Muscle layer of colon (tissue), 2 donors: ENCODE measurements at regions not wholly inside any gene's neighbourhood (a gene's known extent, or its start where the extent isn't known, plus 50 kb on each side); places are given as distances from the start of the nearest gene placed in this dataset.
A peak's percentile ranks its signal among the peaks of the same experiment; 100 is the strongest.

ENCODE experiments used
- H3K27ac ChIP-seq: one replicate; pipeline ENCODE4 v1.7.0; 2013; ENCODE audit warnings: low read depth, mild to moderate bottlenecking, low read length, moderate library complexity
- H3K27me3 ChIP-seq, 2 donors: one replicate each; pipeline ENCODE4 v1.7.0; 2013; ENCODE audit warnings: low read length in 2 of 2, mild to moderate bottlenecking in 2 of 2; ENCODE audit not compliant: insufficient read depth in 2 of 2, control insufficient read depth in 1 of 2
- H3K36me3 ChIP-seq: one replicate; pipeline ENCODE4 v1.7.0; 2013; ENCODE audit warnings: mild to moderate bottlenecking, low read length; ENCODE audit not compliant: insufficient read depth
- H3K4me1 ChIP-seq: one replicate; pipeline ENCODE4 v1.7.0; 2013; ENCODE audit warnings: mild to moderate bottlenecking, low read length; ENCODE audit not compliant: insufficient read depth
- H3K4me3 ChIP-seq, 2 donors: one replicate each; pipeline ENCODE4 v1.7.0; 2013; ENCODE audit warnings: low read length in 2 of 2, low read depth in 1 of 2, mild to moderate bottlenecking in 1 of 2, moderate library complexity in 1 of 2
- H3K9ac ChIP-seq: one replicate; pipeline ENCODE4 v1.7.0; 2013; ENCODE audit warnings: low read length
- H3K9me3 ChIP-seq: one replicate; pipeline ENCODE4 v1.7.0; 2013; ENCODE audit warnings: mild to moderate bottlenecking, low read length
- donor health status: abdominal sarcoma.
- donor health status: Adenocarcinoma of cecum.

GRCh38 chr21:27739187-27739586 lies 772.3 kb upstream of the ADAMTS5 start:
- Histone ChIP-seq H3K9ac (no peak overlapping the region), H3K27ac (no peak overlapping the region), H3K9me3 (no peaks in the 10 kb centered on the region), H3K27me3 (no peaks in the 10 kb centered on the region), H3K36me3 (no peaks in the 10 kb centered on the region), H3K4me3 (no peak overlapping the region), H3K4me1 (peaks cover 5% of the 10 kb centered on the region)

DNA sequence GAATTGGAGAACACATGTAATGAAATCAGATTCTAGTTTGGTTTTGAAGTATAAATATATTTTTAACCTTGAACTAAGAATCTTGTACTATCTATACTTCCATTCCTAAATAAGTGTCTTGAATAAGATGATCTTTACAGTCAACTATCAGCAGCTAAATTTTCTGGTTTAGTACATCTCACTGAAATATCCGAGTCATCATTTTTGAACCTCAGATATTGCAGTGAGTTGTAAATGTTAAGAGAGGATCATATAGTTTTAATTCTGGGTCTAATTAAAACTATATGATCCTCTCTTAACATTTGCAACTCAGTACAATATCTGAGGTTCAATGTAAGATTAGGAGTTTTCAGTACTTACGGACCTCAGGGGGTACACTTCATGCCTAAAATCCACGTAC lies 768.8 kb upstream of the ADAMTS5 start:
- no peaks in the 10 kb centered on the region for H3K36me3 ChIP-seq
- no peaks in the 10 kb centered on the region for H3K9me3 ChIP-seq
- H3K27me3 ChIP-seq: no peaks in the 10 kb centered on the region
- H3K4me1 ChIP-seq: peaks cover 9% of the 10 kb centered on the region
- no peak overlapping the region for H3K9ac ChIP-seq
- no peak overlapping the region for H3K27ac ChIP-seq
- no peak overlapping the region for H3K4me3 ChIP-seq

GRCh38 chr21:27734146-27734545 lies 767.3 kb upstream of the ADAMTS5 start:
- peaks cover 9% of the 10 kb centered on the region for H3K4me1 ChIP-seq
- no peak overlapping the region for H3K9ac ChIP-seq
- H3K9me3 ChIP-seq: no peaks in the 10 kb centered on the region
- H3K36me3 ChIP-seq: no peaks in the 10 kb centered on the region
- no peaks in the 10 kb centered on the region for H3K27me3 ChIP-seq
- H3K27ac ChIP-seq: no peak overlapping the region
- no peak overlapping the region for H3K4me3 ChIP-seq

GRCh38 chr21:27725916-27726315 lies 759.0 kb upstream of the ADAMTS5 start:
- Histone ChIP-seq H3K9ac (no peak overlapping the region), H3K36me3 (no peaks in the 10 kb centered on the region), H3K4me3 (peak overlapping the region in 1 of 2 donors; percentile 15), H3K9me3 (no peaks in the 10 kb centered on the region), H3K27ac (peak overlapping the region; percentile 35), H3K4me1 (peaks cover 26% of the 10 kb centered on the region), H3K27me3 (no peaks in the 10 kb centered on the region)

DNA sequence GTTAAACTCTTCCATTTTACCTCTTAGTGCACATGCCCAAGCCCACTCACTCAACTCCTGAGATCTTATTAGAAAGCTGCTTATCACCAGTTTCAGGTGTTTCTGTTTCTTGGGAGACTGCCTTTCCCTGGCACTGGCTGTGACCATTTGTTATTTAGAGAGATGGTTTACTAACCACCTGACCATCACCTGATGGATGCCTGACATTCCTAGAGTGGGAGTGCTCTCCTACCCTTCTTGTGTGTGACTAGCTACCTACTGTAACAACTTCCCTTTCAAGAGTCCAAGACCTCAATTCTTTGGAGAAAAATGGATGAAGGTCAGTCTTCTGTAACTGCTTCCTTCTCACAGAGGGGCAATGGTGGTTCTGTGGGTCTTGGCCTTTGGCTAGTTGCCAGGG lies 755.2 kb upstream of the ADAMTS5 start:
- Histone ChIP-seq H3K27ac (no peak overlapping the region), H3K4me3 (no peak overlapping the region), H3K9ac (no peak overlapping the region), H3K9me3 (no peaks in the 10 kb centered on the region), H3K4me1 (peaks cover 23% of the 10 kb centered on the region), H3K27me3 (no peaks in the 10 kb centered on the region), H3K36me3 (no peaks in the 10 kb centered on the region)

DNA sequence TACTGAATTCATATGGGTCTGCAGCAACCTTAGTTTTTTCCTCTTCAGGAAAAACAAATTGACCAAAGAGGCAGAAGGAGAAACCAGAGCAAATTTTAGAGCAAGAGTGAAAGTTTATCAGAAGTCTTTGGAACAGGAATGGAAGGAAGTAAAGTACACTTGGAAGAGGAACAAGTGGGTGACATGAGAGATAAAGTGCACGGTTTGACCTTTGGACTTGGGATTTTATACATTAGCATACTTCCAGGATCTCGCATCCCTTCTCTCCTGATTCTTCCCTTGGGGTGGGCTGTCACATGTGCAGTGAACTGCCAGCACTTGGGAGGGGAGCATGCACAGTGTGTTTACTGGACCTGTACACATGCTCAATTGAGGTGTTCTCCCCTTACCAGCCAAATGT lies 754.8 kb upstream of the ADAMTS5 start:
- H3K4me3 ChIP-seq: no peak overlapping the region
- H3K36me3 ChIP-seq: no peaks in the 10 kb centered on the region
- H3K9me3 ChIP-seq: no peaks in the 10 kb centered on the region
- peaks cover 18% of the 10 kb centered on the region for H3K4me1 ChIP-seq
- no peaks in the 10 kb centered on the region for H3K27me3 ChIP-seq
- H3K9ac ChIP-seq: no peak overlapping the region
- H3K27ac ChIP-seq: no peak overlapping the region

- Histone ChIP-seq H3K27ac (no peak overlapping the region), H3K4me1 (peaks cover under 1% of the 10 kb centered on the region), H3K4me3 (no peak overlapping the region), H3K36me3 (no peaks in the 10 kb centered on the region), H3K27me3 (no peaks in the 10 kb centered on the region), H3K9ac (no peak overlapping the region), H3K9me3 (no peaks in the 10 kb centered on the region)
These were observed 752.3 kb upstream of the ADAMTS5 start for GRCh38 chr21:27719226-27719625.

GRCh38 chr21:27715131-27715530 lies 748.2 kb upstream of the ADAMTS5 start:
- Histone ChIP-seq H3K9me3 (no peaks in the 10 kb centered on the region), H3K9ac (no peak overlapping the region), H3K4me3 (no peak overlapping the region), H3K36me3 (no peaks in the 10 kb centered on the region), H3K27me3 (no peaks in the 10 kb centered on the region), H3K27ac (no peak overlapping the region), H3K4me1 (peaks cover 11% of the 10 kb centered on the region)

GRCh38 chr21:27713154-27714109 lies 746.5 kb upstream of the ADAMTS5 start:
- H3K27ac ChIP-seq: peak overlapping the region; percentile 36
- H3K9me3 ChIP-seq: no peaks in the 10 kb centered on the region
- no peaks in the 10 kb centered on the region for H3K36me3 ChIP-seq
- no peaks in the 10 kb centered on the region for H3K27me3 ChIP-seq
- no peak overlapping the region for H3K4me3 ChIP-seq
- H3K4me1 ChIP-seq: peaks cover 11% of the 10 kb centered on the region
- H3K9ac ChIP-seq: no peak overlapping the region

GRCh38 chr21:27704567-27705166 lies 737.8 kb upstream of the ADAMTS5 start:
- Histone ChIP-seq H3K9me3 (no peaks in the 10 kb centered on the region), H3K9ac (no peak overlapping the region), H3K27me3 (no peaks in the 10 kb centered on the region), H3K4me1 (peaks cover 19% of the 10 kb centered on the region), H3K36me3 (no peaks in the 10 kb centered on the region), H3K4me3 (no peak overlapping the region), H3K27ac (peak overlapping the region; percentile 39)

DNA sequence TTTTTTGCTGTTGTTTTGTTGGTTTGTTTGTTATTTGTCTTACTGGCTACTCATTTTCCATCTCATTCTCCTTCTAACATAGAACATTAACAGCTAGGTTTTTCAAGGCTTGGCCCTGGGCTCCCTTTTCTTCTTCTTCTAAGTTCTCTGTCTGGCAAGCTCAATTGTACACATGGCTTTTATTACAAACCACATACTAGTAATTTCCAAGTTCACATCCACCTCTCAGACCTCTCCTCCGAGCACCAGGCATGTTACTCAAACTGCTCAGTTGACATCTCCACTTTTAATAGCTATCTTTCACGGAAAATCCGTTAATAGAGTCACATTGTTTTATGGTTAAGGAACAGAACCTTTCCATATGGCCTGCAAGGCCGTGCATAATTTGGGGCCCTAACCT lies 736.9 kb upstream of the ADAMTS5 start:
- Histone ChIP-seq H3K4me3 (no peak overlapping the region), H3K27ac (no peak overlapping the region)

More for the DNA sequence above, 736.9 kb upstream of the ADAMTS5 start:
- Histone ChIP-seq H3K4me1 (peaks cover 19% of the 10 kb centered on the region), H3K27me3 (no peaks in the 10 kb centered on the region), H3K9me3 (no peaks in the 10 kb centered on the region), H3K36me3 (no peaks in the 10 kb centered on the region), H3K9ac (no peak overlapping the region)
